Bronchial epithelial cell (primary cell): ENCODE measurements at regions not wholly inside any gene's neighbourhood (a gene's known extent, or its start where the extent isn't known, plus 50 kb on each side); places are given as distances from the start of the nearest gene placed in this dataset.

Experiments used
- DNase-seq: peaks from one replicate; pipeline ENCODE4 v3.0.0-alpha.2; 2010; ENCODE audit warnings: low read depth
- FAIRE-seq: peaks from 2 replicates; lab custom pipeline; 2011; peaks lifted over from hg19 to GRCh38; lab: Jason Lieb, UNC
- H3K27me3 ChIP-seq: 2 replicates; pipeline ENCODE4 v1.5.1; 2011; ENCODE audit warnings: low read length; ENCODE audit not compliant: control insufficient read depth, insufficient read depth
- H3K36me3 ChIP-seq: 2 replicates; pipeline ENCODE4 v1.5.1; 2011; ENCODE audit warnings: low read length; ENCODE audit not compliant: control insufficient read depth, insufficient read depth
- H3K4me3 ChIP-seq: 2 replicates; pipeline ENCODE4 v1.5.1; 2011; ENCODE audit warnings: mild to moderate bottlenecking, low read depth, low read length, control low read depth
- TF ChIP-seq, protein P1 (sequence below): IDR thresholded peaks from 2 replicates; pipeline ENCODE4 v1.5.1; 2011; ENCODE audit warnings: mild to moderate bottlenecking, moderate library complexity, low read length, control low read depth, inconsistent platforms; ENCODE audit not compliant: insufficient read depth, severe bottlenecking

DNA sequence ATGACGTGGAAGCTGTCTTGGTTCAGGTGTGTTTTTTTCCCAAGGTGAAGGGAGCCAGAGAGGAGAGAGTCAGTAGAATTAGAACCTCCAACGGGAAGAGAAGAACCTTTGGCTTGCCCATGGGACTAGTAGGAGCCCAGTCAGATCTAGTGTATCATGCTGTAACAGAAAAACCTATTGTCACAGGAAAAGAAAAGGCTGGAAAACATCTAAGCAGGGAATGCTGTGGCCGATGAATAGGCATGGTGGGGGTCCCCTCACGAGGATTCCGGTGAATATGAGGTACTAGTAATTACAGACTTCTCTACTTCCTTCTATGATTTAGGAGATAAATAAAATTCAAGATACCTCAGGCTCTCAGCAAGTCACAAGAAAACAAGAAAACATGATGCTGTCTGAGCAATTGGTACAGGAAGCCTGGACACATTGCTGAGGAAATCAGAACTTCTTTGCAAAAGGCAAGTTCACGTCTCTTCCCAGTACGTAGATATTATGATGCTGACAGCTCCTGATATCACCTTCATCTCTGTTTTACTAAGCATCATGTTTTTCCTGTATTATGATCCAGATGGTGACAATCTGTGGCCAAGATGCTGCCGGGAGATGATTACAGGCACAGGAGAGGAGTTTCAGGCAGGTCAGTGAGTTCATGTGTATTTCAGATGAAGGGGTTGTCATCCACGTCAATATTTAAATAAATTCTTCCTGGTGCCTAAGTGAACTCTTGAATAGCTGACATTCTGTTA lies 54.3 kb upstream of the NPY start:
- TF ChIP-seq, protein P1, sequence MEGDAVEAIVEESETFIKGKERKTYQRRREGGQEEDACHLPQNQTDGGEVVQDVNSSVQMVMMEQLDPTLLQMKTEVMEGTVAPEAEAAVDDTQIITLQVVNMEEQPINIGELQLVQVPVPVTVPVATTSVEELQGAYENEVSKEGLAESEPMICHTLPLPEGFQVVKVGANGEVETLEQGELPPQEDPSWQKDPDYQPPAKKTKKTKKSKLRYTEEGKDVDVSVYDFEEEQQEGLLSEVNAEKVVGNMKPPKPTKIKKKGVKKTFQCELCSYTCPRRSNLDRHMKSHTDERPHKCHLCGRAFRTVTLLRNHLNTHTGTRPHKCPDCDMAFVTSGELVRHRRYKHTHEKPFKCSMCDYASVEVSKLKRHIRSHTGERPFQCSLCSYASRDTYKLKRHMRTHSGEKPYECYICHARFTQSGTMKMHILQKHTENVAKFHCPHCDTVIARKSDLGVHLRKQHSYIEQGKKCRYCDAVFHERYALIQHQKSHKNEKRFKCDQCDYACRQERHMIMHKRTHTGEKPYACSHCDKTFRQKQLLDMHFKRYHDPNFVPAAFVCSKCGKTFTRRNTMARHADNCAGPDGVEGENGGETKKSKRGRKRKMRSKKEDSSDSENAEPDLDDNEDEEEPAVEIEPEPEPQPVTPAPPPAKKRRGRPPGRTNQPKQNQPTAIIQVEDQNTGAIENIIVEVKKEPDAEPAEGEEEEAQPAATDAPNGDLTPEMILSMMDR = no peak
- FAIRE-seq = no peak
- no peaks in the 10 kb centered on the region for H3K27me3 ChIP-seq
- no peak for DNase-seq
- H3K36me3 ChIP-seq = no peaks in the 10 kb centered on the region
- H3K4me3 ChIP-seq = no peak overlapping the region

DNA sequence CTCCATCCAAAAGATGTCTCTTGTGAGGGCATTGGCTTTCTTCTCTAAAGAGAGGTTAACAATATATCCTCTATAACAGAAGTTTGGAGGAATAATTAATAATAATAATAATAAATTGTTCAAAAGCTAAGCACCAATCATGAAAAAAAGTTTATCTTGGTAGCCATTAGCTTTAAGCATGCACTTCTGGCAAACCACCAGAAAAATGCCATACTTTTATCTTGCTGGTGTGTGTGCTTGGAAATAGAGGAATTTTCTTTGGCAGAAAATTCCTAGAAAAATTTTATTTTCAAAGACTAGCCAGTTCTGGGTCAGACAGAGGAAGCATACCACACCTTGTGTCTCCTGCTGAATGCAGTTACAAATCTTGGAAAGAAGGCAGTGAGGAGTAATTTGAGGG lies 52.5 kb upstream of the NPY start:
- no peaks in the 10 kb centered on the region for H3K36me3 ChIP-seq
- TF ChIP-seq, protein P1 = no peak
- H3K27me3 ChIP-seq = no peaks in the 10 kb centered on the region
- DNase-seq (no peak), FAIRE-seq (no peak)
- H3K4me3 ChIP-seq = no peak overlapping the region

DNA sequence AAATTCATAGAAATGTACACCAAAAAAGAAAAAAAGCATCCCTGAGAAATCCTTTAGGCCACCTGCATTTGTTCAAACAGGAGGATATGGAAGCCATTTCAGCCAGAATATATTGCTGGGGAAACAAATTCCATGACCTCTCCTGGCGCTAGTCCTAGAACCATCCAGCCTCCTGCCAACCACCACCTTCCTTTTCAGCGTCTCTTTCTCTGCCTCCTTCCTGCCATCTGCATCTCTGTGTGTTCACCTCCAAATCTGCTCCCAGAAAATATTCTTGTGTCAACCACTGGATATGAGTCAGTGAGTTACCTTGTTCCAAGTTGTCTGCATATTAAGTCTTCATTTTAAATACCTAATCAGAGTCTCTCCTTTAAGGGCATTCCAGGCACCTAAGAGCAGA lies 50.6 kb upstream of the NPY start:
- H3K27me3 ChIP-seq = no peaks in the 10 kb centered on the region
- TF ChIP-seq, protein P1 = no peak
- DNase-seq = no peak
- no peak for FAIRE-seq
- no peak overlapping the region for H3K4me3 ChIP-seq
- H3K36me3 ChIP-seq = no peaks in the 10 kb centered on the region
